HCT116 (cell line): ENCODE measurements at regions not wholly inside any gene's neighbourhood (a gene's known extent, or its start where the extent isn't known, plus 50 kb on each side); places are given as distances from the start of the nearest gene placed in this dataset.
"Not testable (repeated sequence)": the region's sequence is repeated elsewhere in the genome, so short reads cannot be mapped to it uniquely, and the experiment has no call there.

Source experiments
- ATAC-seq: fragments of 200-7000 bp; cut with Tn5 transposase; 2 replicates; pipeline ENCODE4 v1.9.1; 2020; ENCODE audit warnings: mild to moderate bottlenecking, moderate library complexity
- BruUV-seq: library from RNA; stranded (reverse); fragments of 400-500 nt; replicated peaks from 2 replicates; lab custom pipeline; 2021; lab: Mats Ljungman, UMichigan
- CTCF ChIA-PET: fragments of 300-600 bp; sonication (Branson Sonifier 250); formaldehyde crosslinking; loops from one replicate; lab custom pipeline; 2021; ENCODE audit warnings: antibody characterized with exemption; lab: Charles Lee
- POLR2A ChIA-PET: fragments of 300-600, 350-600 bp; sonication (Branson Sonifier 250); formaldehyde crosslinking; loops from one replicate; lab custom pipeline; 2021; ENCODE audit warnings: antibody characterized with exemption; lab: Charles Lee
- RAD21 ChIA-PET, 2 experiments: fragments of 300-600 bp; sonication (Branson Sonifier 250); formaldehyde crosslinking; loops; one replicate each; lab custom pipeline; 2023; ENCODE audit warnings: low total read pairs in 2 of 2; ENCODE audit not compliant: uncharacterized antibody in 2 of 2, unreplicated experiment in 2 of 2, low non-redundant PET in 1 of 2; lab: Charles Lee
- DNase-seq: peaks from one replicate; pipeline ENCODE4 v3.0.0-alpha.2; 2010; ENCODE audit warnings: low read depth, low spot score
- H2AFZ ChIP-seq: fragments of 200-600 bp; shearing (Covaris generic), sonication (generic); 2 replicates; pipeline ENCODE4 v1.6.1; 2017; ENCODE audit warnings: low read depth, mixed run types, mixed read lengths, antibody characterized with exemption, low read length; ENCODE audit not compliant: poor library complexity, severe bottlenecking
- H3K27ac ChIP-seq: 2 replicates; pipeline ENCODE4 v1.5.1; 2012; ENCODE audit warnings: low read depth, low read length
- H3K27me3 ChIP-seq: fragments of 200-600 bp; sonication (generic); 2 replicates; pipeline ENCODE4 v1.6.1; 2016; ENCODE audit warnings: mixed run types, low read length, mixed read lengths; ENCODE audit not compliant: insufficient read depth
- H3K36me3 ChIP-seq, 2 experiments: fragments of 200-500 bp in 1 of 2; fragments of 200-600 bp in 1 of 2; sonication (Bioruptor generic) in 1 of 2; sonication (generic) in 1 of 2; 2 replicates each; pipeline versions ENCODE4 v1.5.1 to v1.6.1; 2014 to 2016; ENCODE audit warnings: low read length in 2 of 2, inconsistent platforms in 1 of 2, mixed read lengths in 1 of 2, mixed run types in 1 of 2; ENCODE audit not compliant: insufficient read depth in 2 of 2, control insufficient read depth in 1 of 2
- H3K4me1 ChIP-seq, 2 experiments: fragments of 200-600 bp in 1 of 2; sonication (generic) in 1 of 2; 2 replicates each; pipeline versions ENCODE4 v1.5.1 to v1.6.1; 2012 to 2017; ENCODE audit warnings: low read length in 2 of 2, inconsistent platforms in 1 of 2, mild to moderate bottlenecking in 1 of 2, mixed read lengths in 1 of 2, mixed run types in 1 of 2, moderate library complexity in 1 of 2; ENCODE audit not compliant: insufficient read depth in 2 of 2, control insufficient read depth in 1 of 2
- H3K4me2 ChIP-seq: fragments of 200-600 bp; sonication (generic); 2 replicates; pipeline ENCODE4 v1.6.1; 2017; ENCODE audit warnings: mixed run types, low read length, mixed read lengths
- H3K4me3 ChIP-seq, 2 experiments: fragments of 200-600 bp in 1 of 2; sonication (generic) in 1 of 2; replicated peaks in 1 of 2; 2 replicates each; pipeline ENCODE4 v1.5.1; 2011 to 2016; ENCODE audit warnings: low read length in 2 of 2, control low read depth in 1 of 2, low read depth in 1 of 2, mild to moderate bottlenecking in 1 of 2, mixed read lengths in 1 of 2, mixed run types in 1 of 2
- H3K79me2 ChIP-seq: fragments of 200-600 bp; sonication (generic); 2 replicates; pipeline ENCODE4 v1.6.1; 2017; ENCODE audit warnings: mild to moderate bottlenecking, mixed run types, low read length, moderate library complexity, mixed read lengths; ENCODE audit not compliant: insufficient read depth
- H3K9ac ChIP-seq: fragments of 200-600 bp; sonication (generic); 2 replicates; pipeline ENCODE4 v1.6.1; 2016; ENCODE audit warnings: low read length, mixed read lengths
- H3K9me2 ChIP-seq: fragments of 200-600 bp; sonication (generic), shearing (Covaris generic); 2 replicates; pipeline ENCODE4 v1.6.1; 2017; ENCODE audit warnings: mixed run types, mild to moderate bottlenecking, moderate library complexity; ENCODE audit not compliant: insufficient read depth
- H3K9me3 ChIP-seq, 2 experiments: fragments of 200-500 bp in 1 of 2; fragments of 200-600 bp in 1 of 2; sonication (Bioruptor generic) in 1 of 2; sonication (generic) in 1 of 2; 2 replicates each; pipeline ENCODE4 v1.6.1; 2014 to 2017; ENCODE audit warnings: low read length in 2 of 2, mixed read lengths in 2 of 2, inconsistent platforms in 1 of 2, low read depth in 1 of 2, mild to moderate bottlenecking in 1 of 2, mixed run types in 1 of 2, moderate library complexity in 1 of 2; ENCODE audit not compliant: control insufficient read depth in 1 of 2, insufficient read depth in 1 of 2
- H4K20me1 ChIP-seq: fragments of 200-600 bp; sonication (generic), shearing (Covaris generic); 2 replicates; pipeline ENCODE4 v1.6.1; 2017; ENCODE audit warnings: mixed run types, mild to moderate bottlenecking, moderate library complexity; ENCODE audit not compliant: insufficient read depth
- CBX3 ChIP-seq: IDR thresholded peaks from 2 replicates; pipeline ENCODE4 v1.6.1; 2012; ENCODE audit warnings: low read depth
- CEBPB ChIP-seq: IDR thresholded peaks from 2 replicates; pipeline ENCODE4 v1.6.1; 2012; ENCODE audit warnings: low read depth
- EGR1 ChIP-seq: IDR thresholded peaks from 2 replicates; pipeline ENCODE4 v1.6.1; 2012; ENCODE audit warnings: low read depth
- EZH2phosphoT487 ChIP-seq: fragments of 200-600 bp; IDR thresholded peaks from 2 replicates; pipeline ENCODE4 v1.6.1; 2018; ENCODE audit warnings: antibody characterized with exemption, borderline replicate concordance
- SIN3A ChIP-seq: IDR thresholded peaks from 2 replicates; pipeline ENCODE4 v1.6.1; 2012; ENCODE audit warnings: low read depth
- ZFX ChIP-seq: fragments of 450-650 bp; IDR thresholded peaks from 2 replicates; pipeline ENCODE4 v1.6.1; 2017
- intact Hi-C: fragments of 100-400 bp; cut with micrococcal nuclease; formaldehyde crosslinking; loops from 2 replicates; pipeline ENCODE4 v1.10.0; 2022

GRCh38 chr11:42881335-42881734 is 430.5 kb upstream of the API5 start:
- H3K27me3 ChIP-seq, ATAC-seq, H3K4me1 ChIP-seq, H3K79me2 ChIP-seq, H4K20me1 ChIP-seq, H2AFZ ChIP-seq, RAD21 ChIA-PET, POLR2A ChIA-PET, H3K9me3 ChIP-seq, CTCF ChIA-PET, H3K4me3 ChIP-seq, H3K27ac ChIP-seq, BruUV-seq, H3K36me3 ChIP-seq, H3K4me2 ChIP-seq, H3K9me2 ChIP-seq, H3K9ac ChIP-seq, intact Hi-C loops, DNase-seq: not testable (repeated sequence)

- no peaks in the 10 kb centered on the region for H3K4me1 ChIP-seq
- H3K9me2 ChIP-seq: no peaks in the 10 kb centered on the region
- no peaks in the 10 kb centered on the region for H3K27me3 ChIP-seq
- no peak overlapping the region for H3K9ac ChIP-seq
- H4K20me1 ChIP-seq: no peaks in the 10 kb centered on the region
- RAD21 ChIA-PET: no interaction called here
- no peak overlapping the region for H3K4me2 ChIP-seq
- TF ChIP-seq CEBPB: no peak
- TF ChIP-seq CBX3: no peak
- TF ChIP-seq EZH2phosphoT487: no peak
- TF ChIP-seq SIN3A: no peak
- TF ChIP-seq ZFX: no peak
- TF ChIP-seq EGR1: no peak
- H3K79me2 ChIP-seq: no peaks in the 10 kb centered on the region
- H3K4me3 ChIP-seq: no peak overlapping the region
- H3K27ac ChIP-seq: no peak overlapping the region
- ATAC-seq (no peak), DNase-seq (no peak)
- POLR2A ChIA-PET: no interaction called here
- BruUV-seq: no TSS peak
- no peak overlapping the region for H2AFZ ChIP-seq
- peaks cover 4 to 10% of the 10 kb centered on the region in 2 experiments; a peak in 2 of 4 replicates for H3K9me3 ChIP-seq
- CTCF ChIA-PET: no interaction called here
- intact Hi-C loops: no loop called here
- H3K36me3 ChIP-seq: no peaks in the 10 kb centered on the region
These were observed 421.0 kb upstream of the API5 start for GRCh38 chr11:42890773-42891172.
